Coronary artery (tissue), 2 donors: ENCODE measurements at regions not wholly inside any gene's neighbourhood (a gene's known extent, or its start where the extent isn't known, plus 50 kb on each side); places are given as distances from the start of the nearest gene placed in this dataset.

Source experiments
- DNase-seq: peaks from one replicate; pipeline ENCODE4 v3.0.0-alpha.2; 2017; ENCODE audit warnings: low spot score
- H3K27ac ChIP-seq, 2 donors: fragments of 200-600 bp; sonication (generic); one replicate each; pipeline ENCODE4 v1.5.1; 2016 to 2019
- H3K4me3 ChIP-seq: fragments of 200-600 bp; sonication (generic); 2 replicates; pipeline ENCODE4 v1.5.1; 2016; ENCODE audit warnings: mild to moderate bottlenecking, moderate library complexity
- CTCF ChIP-seq: fragments of 200-600 bp; sonication (generic); IDR thresholded peaks from one replicate; pipeline ENCODE4 v1.5.1; 2019; ENCODE audit warnings: antibody characterized with exemption

DNA sequence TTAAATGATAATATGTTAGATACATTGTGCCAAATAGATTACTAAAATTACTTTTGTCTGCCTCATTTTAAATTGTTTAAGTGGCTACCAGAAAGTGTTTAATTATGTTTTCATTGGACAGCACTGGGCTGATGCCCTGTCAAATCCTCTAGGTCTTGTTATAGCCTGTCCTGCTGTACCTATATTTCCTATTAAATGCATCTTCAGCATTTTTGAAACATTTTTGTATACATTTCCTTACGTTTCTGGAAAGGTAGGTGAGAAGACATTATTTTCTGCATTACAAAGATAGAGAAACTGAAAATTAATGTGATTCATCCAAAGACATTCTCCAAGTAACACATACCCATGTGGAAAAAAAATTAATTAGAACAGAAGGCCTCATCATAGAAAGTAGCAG is 192.2 kb upstream of the HS3ST3A1 start:
- DNase-seq = no peak
- no peak for TF ChIP-seq CTCF
- no peak overlapping the region for H3K27ac ChIP-seq
- H3K4me3 ChIP-seq = no peak overlapping the region

DNA sequence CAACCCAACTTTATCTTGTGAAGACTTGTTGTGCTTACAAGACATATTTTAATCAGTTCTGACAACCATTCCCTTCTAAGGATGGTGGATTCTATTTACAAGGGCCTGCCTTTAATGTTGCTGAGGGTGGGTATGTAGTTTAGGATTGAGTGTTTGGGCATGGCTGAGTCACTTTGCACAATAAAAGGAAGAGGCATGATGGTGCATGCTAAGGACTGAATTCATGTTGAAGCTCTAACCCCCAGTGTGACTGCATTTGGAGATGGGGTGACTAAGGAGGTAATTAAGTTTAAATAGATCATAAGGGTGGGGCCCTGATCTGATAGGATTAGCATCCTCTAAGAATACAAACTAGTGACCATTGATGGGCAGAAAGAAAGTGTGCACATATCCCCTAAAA is 196.1 kb upstream of the HS3ST3A1 start:
- no peak for TF ChIP-seq CTCF
- Histone ChIP-seq H3K4me3 (no peak overlapping the region), H3K27ac (no peak overlapping the region)
- no peak for DNase-seq

DNA sequence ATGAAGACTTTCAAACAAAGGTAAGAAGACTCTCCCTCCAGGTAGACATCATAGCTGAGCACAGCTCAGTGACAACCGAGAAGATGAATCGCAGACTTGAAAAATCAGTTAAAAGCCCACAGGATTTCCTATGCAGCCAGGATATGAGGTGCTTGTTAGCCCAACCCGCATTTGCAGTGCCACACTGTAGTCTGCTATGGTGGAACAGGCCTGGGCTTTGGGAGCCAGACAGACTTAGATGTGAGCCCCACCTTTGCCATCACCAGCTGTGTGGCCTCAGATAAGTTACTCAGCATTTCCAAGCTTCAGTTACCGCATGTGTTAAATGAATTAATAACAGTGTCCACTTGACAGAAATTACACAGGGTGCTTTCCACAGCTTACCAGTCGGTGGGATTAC is 204.4 kb upstream of the HS3ST3A1 start:
- Histone ChIP-seq H3K4me3 (no peak overlapping the region), H3K27ac (no peak overlapping the region)
- TF ChIP-seq CTCF = no peak
- DNase-seq = no peak

- H3K27ac ChIP-seq = no peak overlapping the region
- no peak for TF ChIP-seq CTCF
- no peak for DNase-seq
- no peak overlapping the region for H3K4me3 ChIP-seq
Measured at GRCh38 chr17:13807103-13807502, 205.4 kb upstream of the HS3ST3A1 start.

- H3K27ac ChIP-seq = no peak overlapping the region
- no peak for DNase-seq
- no peak overlapping the region for H3K4me3 ChIP-seq
- no peak for TF ChIP-seq CTCF
Measured at GRCh38 chr17:13812350-13812749, 210.6 kb upstream of the HS3ST3A1 start.

GRCh38 chr17:13813347-13814240 is 211.9 kb upstream of the HS3ST3A1 start:
- no peak for DNase-seq
- no peak for TF ChIP-seq CTCF
- Histone ChIP-seq H3K4me3 (no peak overlapping the region), H3K27ac (no peak overlapping the region)

DNA sequence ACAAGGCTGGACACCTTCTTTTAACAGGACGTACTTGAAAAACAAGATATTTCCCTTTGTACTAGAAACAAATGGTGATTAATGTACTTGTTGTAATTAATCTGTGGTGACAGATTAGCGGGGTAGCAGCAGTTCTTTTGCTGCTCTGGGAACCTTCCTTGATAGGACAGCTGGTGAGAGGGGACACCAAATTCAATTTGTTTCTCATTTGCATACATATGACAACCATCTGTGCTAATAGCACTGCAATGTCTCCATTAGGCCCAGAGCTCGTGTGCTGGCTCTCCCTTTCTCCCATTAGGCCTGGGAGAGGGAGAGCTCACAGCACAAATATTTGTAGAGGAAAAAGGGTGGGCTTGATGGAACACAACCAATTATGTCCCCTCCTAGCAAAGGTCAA is 221.0 kb upstream of the HS3ST3A1 start:
- no peak for DNase-seq
- TF ChIP-seq CTCF = no peak
- Histone ChIP-seq H3K4me3 (no peak overlapping the region), H3K27ac (no peak overlapping the region)
